Activated CD8-positive, alpha-beta memory T cell treated with anti-CD3 and anti-CD28 coated beads, Interleukin-2, amount 10 ng/mL, durations not matched to agents 7 days and 5 days (primary cell): ENCODE measurements at regions not wholly inside any gene's neighbourhood (a gene's known extent, or its start where the extent isn't known, plus 50 kb on each side); places are given as distances from the start of the nearest gene placed in this dataset.
"Not testable (repeated sequence)": the region's sequence is repeated elsewhere in the genome, so short reads cannot be mapped to it uniquely, and the experiment has no call there.

ENCODE experiments used
- ATAC-seq: fragments of 150-1000 bp; cut with Tn5 transposase; one replicate; pipeline ENCODE4 v1.10.0; 2021; ENCODE audit warnings: moderate library complexity
- CTCF ChIA-PET: fragments of 350-600 bp; sonication (Branson Sonifier 250); formaldehyde crosslinking; loops from one replicate; lab custom pipeline; 2021; ENCODE audit warnings: antibody characterized with exemption; lab: Charles Lee
- DNase-seq: peaks from one replicate; pipeline ENCODE4 v3.0.0-alpha.2; 2020
- H3K27ac Mint-ChIP-seq: one replicate; pipeline ENCODE4 v1.8.0; 2021; ENCODE audit warnings: mild to moderate bottlenecking, mixed read lengths
- H3K27me3 Mint-ChIP-seq: one replicate; pipeline ENCODE4 v1.8.0; 2021; ENCODE audit warnings: mixed read lengths
- H3K36me3 Mint-ChIP-seq: one replicate; pipeline ENCODE4 v1.8.0; 2021; ENCODE audit warnings: mild to moderate bottlenecking, mixed read lengths
- H3K4me1 Mint-ChIP-seq: one replicate; pipeline ENCODE4 v1.8.0; 2021; ENCODE audit warnings: mixed read lengths
- H3K4me3 Mint-ChIP-seq: one replicate; pipeline ENCODE4 v1.8.0; 2021; ENCODE audit warnings: mild to moderate bottlenecking, moderate library complexity, mixed read lengths
- H3K9me3 Mint-ChIP-seq: one replicate; pipeline ENCODE4 v1.8.0; 2022; ENCODE audit warnings: low read depth, mixed read lengths

GRCh38 chr1:212155219-212155618, 119.7 kb downstream of the DTL start:
- H3K4me1 Mint-ChIP-seq: peaks cover 7% of the 10 kb centered on the region

GRCh38 chr1:212157252-212157651, 121.7 kb downstream of the DTL start:
- DNase-seq: no peak
- H3K4me1 Mint-ChIP-seq: peaks cover 22% of the 10 kb centered on the region
- ATAC-seq: no peak
- H3K9me3 Mint-ChIP-seq: no peaks in the 10 kb centered on the region
- H3K27me3 Mint-ChIP-seq: peaks cover 3% of the 10 kb centered on the region
- no peak overlapping the region for H3K27ac Mint-ChIP-seq
- CTCF ChIA-PET: interaction anchor here (0.7 kb wide), 1 partner anchor 134 kb away, joined by 3 read pairs; no protein-coding TSS in a partner anchor
- H3K36me3 Mint-ChIP-seq: peaks cover 2% of the 10 kb centered on the region
- no peak overlapping the region for H3K4me3 Mint-ChIP-seq

More at GRCh38 chr1:212155219-212155618, 119.7 kb downstream of the DTL start:
- Mint-ChIP-seq H3K9me3 (no peaks in the 10 kb centered on the region), H3K36me3 (peaks cover 2% of the 10 kb centered on the region), H3K27me3 (peaks cover 3% of the 10 kb centered on the region), H3K27ac (no peak overlapping the region), H3K4me3 (no peak overlapping the region)
- DNase-seq (no peak), ATAC-seq (no peak)
- CTCF ChIA-PET: no interaction called here

- ATAC-seq: no peak
- peaks cover 2% of the 10 kb centered on the region for H3K36me3 Mint-ChIP-seq
Measured at GRCh38 chr1:212158912-212159796, 123.6 kb downstream of the DTL start.

GRCh38 chr1:212161231-212161781, 123.9 kb upstream of the PPP2R5A start:
- ATAC-seq (peak; percentile 44), DNase-seq (no peak)
- Mint-ChIP-seq H3K27me3 (no peaks in the 10 kb centered on the region), H3K27ac (no peak overlapping the region), H3K9me3 (no peaks in the 10 kb centered on the region), H3K36me3 (peaks cover 2% of the 10 kb centered on the region), H3K4me3 (no peak overlapping the region), H3K4me1 (peaks cover 28% of the 10 kb centered on the region)
- CTCF ChIA-PET: interaction anchor here (0.8 to 1.8 kb wide), 5 partner anchors 10 to 295 kb away, joined by 3 to 6 read pairs (median 4); no protein-coding TSS in a partner anchor

More at GRCh38 chr1:212158912-212159796, 123.6 kb downstream of the DTL start:
- CTCF ChIA-PET: interaction anchor here (0.7 to 1.0 kb wide), 2 partner anchors 7 to 18 kb away, joined by 3 read pairs; no protein-coding TSS in a partner anchor
- H3K27me3 Mint-ChIP-seq: no peaks in the 10 kb centered on the region
- H3K27ac Mint-ChIP-seq: no peak overlapping the region
- H3K4me3 Mint-ChIP-seq: no peak overlapping the region
- peaks cover 28% of the 10 kb centered on the region for H3K4me1 Mint-ChIP-seq
- no peak for DNase-seq
- no peaks in the 10 kb centered on the region for H3K9me3 Mint-ChIP-seq

GRCh38 chr1:212162635-212163034, 122.6 kb upstream of the PPP2R5A start:
- Mint-ChIP-seq H3K9me3 (no peaks in the 10 kb centered on the region), H3K27ac (peak overlapping the region; percentile 16), H3K4me1 (peaks cover 28% of the 10 kb centered on the region), H3K4me3 (no peak overlapping the region), H3K36me3 (peaks cover 2% of the 10 kb centered on the region), H3K27me3 (no peaks in the 10 kb centered on the region)
- ATAC-seq: peak; percentile 54
- CTCF ChIA-PET: interaction anchor here (1.7 to 1.8 kb wide), 2 partner anchors 92 to 293 kb away, joined by 3 to 6 read pairs; no protein-coding TSS in a partner anchor
- peak; percentile 55 for DNase-seq

GRCh38 chr1:212164095-212164872, 120.9 kb upstream of the PPP2R5A start:
- Mint-ChIP-seq H3K27ac (no peak overlapping the region), H3K4me1 (peaks cover 22% of the 10 kb centered on the region), H3K9me3 (no peaks in the 10 kb centered on the region), H3K27me3 (no peaks in the 10 kb centered on the region), H3K4me3 (no peak overlapping the region), H3K36me3 (peaks cover 2% of the 10 kb centered on the region)
- ATAC-seq (no peak), DNase-seq (no peak)
- CTCF ChIA-PET: no interaction called here

GRCh38 chr1:212166244-212166643, 119.0 kb upstream of the PPP2R5A start:
- H3K4me1 Mint-ChIP-seq: peaks cover 16% of the 10 kb centered on the region
- H3K9me3 Mint-ChIP-seq: no peaks in the 10 kb centered on the region
- ATAC-seq (no peak), DNase-seq (no peak)
- H3K27me3 Mint-ChIP-seq: no peaks in the 10 kb centered on the region
- no peak overlapping the region for H3K27ac Mint-ChIP-seq
- peaks cover 2% of the 10 kb centered on the region for H3K36me3 Mint-ChIP-seq
- H3K4me3 Mint-ChIP-seq: no peak overlapping the region
- CTCF ChIA-PET: interaction anchor here (1.1 kb wide), 1 partner anchor 8 kb away, joined by 3 read pairs; no protein-coding TSS in a partner anchor

- CTCF ChIA-PET: interaction anchor here (1.1 kb wide), 1 partner anchor 8 kb away, joined by 3 read pairs; no protein-coding TSS in a partner anchor
- Mint-ChIP-seq H3K9me3 (no peaks in the 10 kb centered on the region), H3K4me1 (peaks cover 12% of the 10 kb centered on the region), H3K4me3 (no peak overlapping the region), H3K36me3 (peaks cover 2% of the 10 kb centered on the region), H3K27me3 (no peaks in the 10 kb centered on the region), H3K27ac (no peak overlapping the region)
- ATAC-seq (no peak), DNase-seq (no peak)
Measured at GRCh38 chr1:212166644-212167043, 118.6 kb upstream of the PPP2R5A start.

GRCh38 chr1:212167098-212167497, 118.1 kb upstream of the PPP2R5A start:
- no peak for ATAC-seq
- CTCF ChIA-PET: interaction anchor here (1.1 kb wide), 1 partner anchor 9 kb away, joined by 3 read pairs; no protein-coding TSS in a partner anchor
- Mint-ChIP-seq H3K9me3 (no peaks in the 10 kb centered on the region), H3K4me1 (peaks cover 8% of the 10 kb centered on the region), H3K36me3 (peaks cover 2% of the 10 kb centered on the region), H3K27ac (no peak overlapping the region), H3K27me3 (no peaks in the 10 kb centered on the region), H3K4me3 (no peak overlapping the region)
- no peak for DNase-seq

GRCh38 chr1:212173567-212173966, 111.6 kb upstream of the PPP2R5A start:
- no peak for ATAC-seq
- H3K4me3 Mint-ChIP-seq: no peak overlapping the region
- no peaks in the 10 kb centered on the region for H3K9me3 Mint-ChIP-seq
- DNase-seq: no peak
- no peak overlapping the region for H3K27ac Mint-ChIP-seq
- CTCF ChIA-PET: no interaction called here
- H3K4me1 Mint-ChIP-seq: no peaks in the 10 kb centered on the region
- peaks cover 2% of the 10 kb centered on the region for H3K36me3 Mint-ChIP-seq
- no peaks in the 10 kb centered on the region for H3K27me3 Mint-ChIP-seq

- H3K27ac Mint-ChIP-seq, H3K9me3 Mint-ChIP-seq, DNase-seq, ATAC-seq, H3K27me3 Mint-ChIP-seq, CTCF ChIA-PET, H3K4me1 Mint-ChIP-seq, H3K36me3 Mint-ChIP-seq, H3K4me3 Mint-ChIP-seq: not testable (repeated sequence)
Measured at GRCh38 chr1:212174295-212174694, 110.9 kb upstream of the PPP2R5A start.

GRCh38 chr1:212177542-212177941, 107.7 kb upstream of the PPP2R5A start:
- no peak for ATAC-seq
- CTCF ChIA-PET: interaction anchor here (1.5 kb wide), 1 partner anchor 18 kb away, joined by 3 read pairs; no protein-coding TSS in a partner anchor
- no peak for DNase-seq
- H3K9me3 Mint-ChIP-seq: no peaks in the 10 kb centered on the region
- H3K27ac Mint-ChIP-seq: no peak overlapping the region
- no peak overlapping the region for H3K4me3 Mint-ChIP-seq
- no peaks in the 10 kb centered on the region for H3K27me3 Mint-ChIP-seq
- no peaks in the 10 kb centered on the region for H3K4me1 Mint-ChIP-seq
- H3K36me3 Mint-ChIP-seq: no peaks in the 10 kb centered on the region

GRCh38 chr1:212178851-212179250, 106.4 kb upstream of the PPP2R5A start:
- ATAC-seq (no peak), DNase-seq (no peak)
- H3K4me1 Mint-ChIP-seq: no peaks in the 10 kb centered on the region
- CTCF ChIA-PET: no interaction called here
- H3K4me3 Mint-ChIP-seq: no peak overlapping the region
- H3K27ac Mint-ChIP-seq: no peak overlapping the region
- H3K9me3 Mint-ChIP-seq: no peaks in the 10 kb centered on the region
- no peaks in the 10 kb centered on the region for H3K27me3 Mint-ChIP-seq
- no peaks in the 10 kb centered on the region for H3K36me3 Mint-ChIP-seq
